H9 (cell line): ENCODE measurements at regions not wholly inside any gene's neighbourhood (a gene's known extent, or its start where the extent isn't known, plus 50 kb on each side); places are given as distances from the start of the nearest gene placed in this dataset.

Experiments
- DNase-seq: peaks from one replicate; pipeline ENCODE4 v3.0.0-alpha.2; 2017
- H2AFZ ChIP-seq: one replicate; pipeline ENCODE4 v1.6.1; 2013; ENCODE audit warnings: mild to moderate bottlenecking, low read length, control low read depth, moderate library complexity
- H2AK5ac ChIP-seq: 2 replicates; pipeline ENCODE4 v1.6.1; 2013; ENCODE audit warnings: low read length, control low read depth, mixed read lengths; ENCODE audit not compliant: insufficient read length
- H2BK120ac ChIP-seq: one replicate; pipeline ENCODE4 v1.6.1; 2013; ENCODE audit warnings: low read depth, mild to moderate bottlenecking, low read length, control low read depth, inconsistent platforms; ENCODE audit not compliant: poor library complexity, severe bottlenecking
- H2BK12ac ChIP-seq: 2 replicates; pipeline ENCODE4 v1.6.1; 2013; ENCODE audit warnings: low read length, control low read depth, mixed read lengths, low read depth; ENCODE audit not compliant: insufficient read length
- H2BK15ac ChIP-seq: 2 replicates; pipeline ENCODE4 v1.6.1; 2013; ENCODE audit warnings: low read depth, low read length, control low read depth
- H2BK20ac ChIP-seq: one replicate; pipeline ENCODE4 v1.6.1; 2013; ENCODE audit warnings: low read depth, mild to moderate bottlenecking, low read length, control low read depth, inconsistent platforms; ENCODE audit not compliant: poor library complexity, severe bottlenecking
- H2BK5ac ChIP-seq: 2 replicates; pipeline ENCODE4 v1.6.1; 2013; ENCODE audit warnings: low read length, control low read depth, mixed read lengths; ENCODE audit not compliant: insufficient read length
- H3K14ac ChIP-seq: 2 replicates; pipeline ENCODE4 v1.6.1; 2013; ENCODE audit warnings: low read length, control low read depth; ENCODE audit not compliant: insufficient read depth
- H3K18ac ChIP-seq: 2 replicates; pipeline ENCODE4 v1.6.1; 2013; ENCODE audit warnings: low read depth, mild to moderate bottlenecking, mixed read lengths, low read length, control low read depth; ENCODE audit not compliant: insufficient read length
- H3K23ac ChIP-seq: 2 replicates; pipeline ENCODE4 v1.6.1; 2013; ENCODE audit warnings: low read length, control low read depth, mixed read lengths, low read depth; ENCODE audit not compliant: insufficient read length
- H3K23me2 ChIP-seq: 2 replicates; pipeline ENCODE4 v1.6.1; 2013; ENCODE audit warnings: low read depth, mild to moderate bottlenecking, mixed read lengths, low read length, control low read depth; ENCODE audit not compliant: insufficient read length, poor library complexity, severe bottlenecking
- H3K27ac ChIP-seq: 2 replicates; pipeline ENCODE4 v1.5.1; 2013; ENCODE audit warnings: low read length, control low read depth, mixed read lengths, low read depth; ENCODE audit not compliant: insufficient read length
- H3K27me3 ChIP-seq: 2 replicates; pipeline ENCODE4 v1.6.1; 2013; ENCODE audit warnings: low read length, control low read depth, inconsistent platforms; ENCODE audit not compliant: insufficient read depth
- H3K4ac ChIP-seq: 2 replicates; pipeline ENCODE4 v1.6.1; 2013; ENCODE audit warnings: low read depth, mild to moderate bottlenecking, control low read depth, inconsistent platforms, low read length, moderate library complexity
- H3K4me1 ChIP-seq: 2 replicates; pipeline ENCODE4 v1.6.1; 2013; ENCODE audit warnings: low read length, control low read depth, inconsistent platforms; ENCODE audit not compliant: insufficient read depth
- H3K4me2 ChIP-seq: 2 replicates; pipeline ENCODE4 v1.6.1; 2013; ENCODE audit warnings: low read length, control low read depth, mixed read lengths; ENCODE audit not compliant: insufficient read length, insufficient read depth
- H3K56ac ChIP-seq: 2 replicates; pipeline ENCODE4 v1.6.1; 2013; ENCODE audit warnings: low read depth, mild to moderate bottlenecking, mixed read lengths, low read length, control low read depth; ENCODE audit not compliant: insufficient read length
- H3K79me1 ChIP-seq: 2 replicates; pipeline ENCODE4 v1.6.1; 2013; ENCODE audit warnings: low read depth, mild to moderate bottlenecking, moderate library complexity, low read length, control low read depth, inconsistent platforms; ENCODE audit not compliant: insufficient read depth, poor library complexity, severe bottlenecking
- H3K79me2 ChIP-seq: 2 replicates; pipeline ENCODE4 v1.6.1; 2013; ENCODE audit warnings: low read length, control low read depth, inconsistent platforms; ENCODE audit not compliant: insufficient read depth
- H3K9ac ChIP-seq: 2 replicates; pipeline ENCODE4 v1.6.1; 2013; ENCODE audit warnings: low read length, control low read depth, mixed read lengths; ENCODE audit not compliant: insufficient read length; ENCODE audit errors: extremely low read depth
- H3K9me3 ChIP-seq: one replicate; pipeline ENCODE4 v1.6.1; 2013; ENCODE audit warnings: low read depth, low read length, inconsistent platforms; ENCODE audit not compliant: control insufficient read depth
- H3T11ph ChIP-seq: one replicate; pipeline ENCODE4 v1.6.1; 2013; ENCODE audit warnings: mild to moderate bottlenecking, low read length, control low read depth, inconsistent platforms
- H4K20me1 ChIP-seq: one replicate; pipeline ENCODE4 v1.6.1; 2013; ENCODE audit not compliant: control insufficient read depth, insufficient read length, insufficient read depth
- H4K5ac ChIP-seq: 2 replicates; pipeline ENCODE4 v1.6.1; 2013; ENCODE audit warnings: low read depth, mild to moderate bottlenecking, mixed read lengths, low read length, control low read depth; ENCODE audit not compliant: insufficient read length
- H4K8ac ChIP-seq: replicated peaks from 2 replicates; pipeline ENCODE4 v1.6.1; 2013; ENCODE audit warnings: low read length, control low read depth, mixed read lengths, low read depth; ENCODE audit not compliant: insufficient read length
- H4K91ac ChIP-seq: 2 replicates; pipeline ENCODE4 v1.6.1; 2013; ENCODE audit warnings: low read depth, mild to moderate bottlenecking, moderate library complexity, mixed read lengths, low read length, control low read depth; ENCODE audit not compliant: insufficient read length
- H3K27ac Mint-ChIP-seq, 3 experiments: 2 replicates in 2 of 3; 3 replicates in 1 of 3; pipeline ENCODE4 v1.8.0; 2020 to 2021; ENCODE audit warnings: mixed read lengths in 3 of 3, mild to moderate bottlenecking in 1 of 3, moderate library complexity in 1 of 3
- H3K27me3 Mint-ChIP-seq: 2 replicates; pipeline ENCODE4 v1.8.0; 2021; ENCODE audit warnings: low read depth, mild to moderate bottlenecking, moderate library complexity, mixed read lengths
- H3K36me3 Mint-ChIP-seq, 3 experiments: 2 replicates in 2 of 3; 3 replicates in 1 of 3; pipeline ENCODE4 v1.8.0; 2020 to 2021; ENCODE audit warnings: low read depth in 3 of 3, mixed read lengths in 3 of 3; ENCODE audit not compliant: insufficient read depth in 1 of 3
- H3K4me1 Mint-ChIP-seq, 2 experiments: 2 replicates each; pipeline ENCODE4 v1.8.0; 2020; ENCODE audit warnings: mixed read lengths in 2 of 2
- H3K4me3 Mint-ChIP-seq, 2 experiments: 2 replicates in 1 of 2; 3 replicates in 1 of 2; pipeline ENCODE4 v1.8.0; 2020 to 2021; ENCODE audit warnings: mild to moderate bottlenecking in 2 of 2, mixed read lengths in 2 of 2, moderate library complexity in 1 of 2
- H3K9me3 Mint-ChIP-seq, 2 experiments: 2 replicates in 1 of 2; 3 replicates in 1 of 2; pipeline ENCODE4 v1.8.0; 2020; ENCODE audit warnings: mild to moderate bottlenecking in 2 of 2, mixed read lengths in 2 of 2, moderate library complexity in 1 of 2
- CTCF ChIP-seq: fragments of 200-600 bp; sonication (generic); conservative IDR thresholded peaks from 3 replicates; pipeline ENCODE4 v1.8.0; 2021; ENCODE audit warnings: antibody characterized with exemption, mild to moderate bottlenecking
- WGBS: extraction: QIAGEN DNeasy Blood & Tissue Kit; methylation state at CpG from one replicate; pipeline ENCODE4 v1.1.7; 2013; ENCODE audit warnings: missing lambda C conversion rate, low lambda C conversion rate, mixed read lengths; ENCODE audit not compliant: insufficient read length; ENCODE audit errors: extremely low coverage; 5-methylcytosine and 5-hydroxymethylcytosine counted together

GRCh38 chr6:2354138-2354491, 108.7 kb upstream of the GMDS start:
- Histone ChIP-seq H3K9ac (no peak overlapping the region), H2AK5ac (no peak overlapping the region), H3K27ac (no peak overlapping the region), H3T11ph (no peak overlapping the region), H4K20me1 (no peaks in the 10 kb centered on the region), H3K56ac (no peak overlapping the region), H2AFZ (no peak overlapping the region), H2BK15ac (no peak overlapping the region), H3K27me3 (no peaks in the 10 kb centered on the region), H2BK120ac (no peak overlapping the region), H3K14ac (no peak overlapping the region), H4K91ac (no peak overlapping the region), H3K79me2 (no peaks in the 10 kb centered on the region), H4K5ac (no peak overlapping the region), H3K23ac (no peak overlapping the region), H3K23me2 (no peaks in the 10 kb centered on the region), H3K4me2 (no peak overlapping the region), H2BK20ac (no peak overlapping the region), H3K4ac (no peak overlapping the region), H2BK12ac (no peak overlapping the region), H3K79me1 (no peaks in the 10 kb centered on the region), H2BK5ac (no peak overlapping the region), H4K8ac (no peak overlapping the region), H3K4me1 (0 out of 2 replicates have a peak, but pooled peaks cover 2% of the 10 kb centered on the region), H3K9me3 (no peaks in the 10 kb centered on the region), H3K18ac (no peak overlapping the region)
- Mint-ChIP-seq H3K27ac (no peak overlapping the region), H3K27me3 (no peaks in the 10 kb centered on the region), H3K4me1 (no peaks in the 10 kb centered on the region), H3K36me3 (no peaks in the 10 kb centered on the region), H3K9me3 (no peaks in the 10 kb centered on the region), H3K4me3 (no peak overlapping the region)
- WGBS: no CpG with 5 or more reads among the region's 6 CpGs
- no peak for DNase-seq
- no peak for TF ChIP-seq CTCF
